GM12892 (cell line): ENCODE measurements at regions not wholly inside any gene's neighbourhood (a gene's known extent, or its start where the extent isn't known, plus 50 kb on each side); places are given as distances from the start of the nearest gene placed in this dataset.

Experiments
- POLR2A ChIP-seq: IDR thresholded peaks from 2 replicates; pipeline ENCODE4 v1.6.1; 2011; ENCODE audit warnings: low read depth, low read length, control low read depth
- POLR2AphosphoS5 ChIP-seq: IDR thresholded peaks from 2 replicates; pipeline ENCODE4 v1.6.1; 2011; ENCODE audit warnings: low read depth, low read length, control low read depth
- TAF1 ChIP-seq: IDR thresholded peaks from 2 replicates; pipeline ENCODE4 v1.6.1; 2011; ENCODE audit warnings: low read depth, mild to moderate bottlenecking, control low read depth, low read length, borderline replicate concordance

DNA sequence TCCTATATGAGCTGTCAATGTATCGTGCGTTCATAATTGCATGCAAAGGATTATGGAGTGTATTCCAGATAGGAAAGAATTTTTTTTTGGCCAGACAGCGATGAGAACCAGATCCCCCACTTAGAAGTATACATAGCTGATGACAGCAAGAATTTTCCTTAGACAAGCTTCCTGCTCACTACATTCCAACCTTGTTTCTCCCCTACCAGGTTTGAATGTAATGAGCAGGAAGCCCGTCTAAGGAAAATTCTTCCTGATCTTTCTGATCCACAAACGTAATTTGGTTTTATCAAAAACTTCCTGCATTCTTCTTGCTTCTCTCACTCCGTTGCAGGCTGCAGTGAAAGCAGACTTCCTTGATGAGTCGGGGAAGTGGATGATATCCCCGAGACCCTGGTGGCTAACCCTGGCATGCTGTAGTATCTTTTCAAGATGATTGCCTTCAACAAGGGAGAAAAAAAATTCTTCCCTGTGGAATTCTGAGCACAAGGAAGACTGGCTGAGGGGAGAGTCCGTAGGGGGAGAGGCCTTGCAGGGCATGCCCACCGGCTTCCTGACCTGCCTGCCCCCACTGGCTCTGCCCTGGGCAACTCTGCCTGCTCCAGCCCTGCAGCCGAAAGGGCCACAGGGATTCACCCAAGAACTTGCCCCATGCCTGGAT is 243.1 kb downstream of the TLE3 start:
- TF ChIP-seq POLR2A (no peak), TAF1 (no peak), POLR2AphosphoS5 (no peak)
